ACHN (cell line): ENCODE measurements at regions not wholly inside any gene's neighbourhood (a gene's known extent, or its start where the extent isn't known, plus 50 kb on each side); places are given as distances from the start of the nearest gene placed in this dataset.
"Not testable (repeated sequence)": the region's sequence is repeated elsewhere in the genome, so short reads cannot be mapped to it uniquely, and the experiment has no call there.

Experiments used
- DNase-seq: peaks from one replicate; pipeline ENCODE4 v3.0.0-alpha.2; 2015
- in situ Hi-C: cut with HindIII; loops from 2 replicates; pipeline ENCODE4 v1.10.0; 2017; ENCODE audit warnings: low sequenced_read_pairs, low pct_ligation_motif_present, low pct_unique_long_range_greater_than_20kb

DNA sequence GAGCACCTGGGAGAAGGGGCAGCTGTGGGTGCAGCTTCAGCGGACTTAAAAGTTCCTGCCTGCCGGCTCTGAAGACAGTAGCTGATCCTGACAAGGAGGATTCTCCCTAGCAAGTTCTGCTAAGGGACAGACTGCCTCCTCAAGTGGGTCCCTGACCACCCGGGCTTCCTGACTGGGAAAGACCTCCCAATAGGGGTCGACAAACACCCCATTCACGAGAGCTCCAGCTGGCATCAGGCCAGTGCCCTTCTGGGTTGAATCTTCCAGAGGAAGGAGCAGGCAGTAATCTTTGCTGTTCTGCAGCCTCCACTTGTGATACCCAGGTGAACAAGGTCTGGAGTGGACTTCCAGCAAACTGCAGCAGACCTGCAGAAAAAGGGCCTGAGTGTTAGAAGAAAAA lies 632.9 kb downstream of the CCDC85A start:
- no peak for DNase-seq
- in situ Hi-C loops = no loop called here

DNA sequence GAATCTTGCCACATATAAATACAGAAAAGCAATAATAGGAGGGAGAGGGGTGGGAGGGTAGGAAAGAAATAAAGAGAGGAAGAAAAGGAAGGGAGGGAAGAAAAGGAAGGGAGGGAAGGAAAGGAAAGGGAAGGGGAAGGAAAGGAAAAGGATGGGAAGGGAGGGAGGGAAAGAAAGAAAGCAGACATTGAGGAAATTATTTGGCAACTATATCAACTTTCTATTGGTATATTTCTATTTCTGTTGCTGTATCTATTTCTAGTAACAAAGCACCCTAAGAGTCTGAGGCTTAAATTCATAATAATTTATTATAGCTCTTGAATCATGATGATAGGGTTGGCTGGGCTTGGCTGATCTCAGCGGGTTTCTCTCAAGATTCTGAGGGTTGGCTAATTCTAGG lies 648.0 kb downstream of the CCDC85A start:
- no peak for DNase-seq
- in situ Hi-C loops = no loop called here

DNA sequence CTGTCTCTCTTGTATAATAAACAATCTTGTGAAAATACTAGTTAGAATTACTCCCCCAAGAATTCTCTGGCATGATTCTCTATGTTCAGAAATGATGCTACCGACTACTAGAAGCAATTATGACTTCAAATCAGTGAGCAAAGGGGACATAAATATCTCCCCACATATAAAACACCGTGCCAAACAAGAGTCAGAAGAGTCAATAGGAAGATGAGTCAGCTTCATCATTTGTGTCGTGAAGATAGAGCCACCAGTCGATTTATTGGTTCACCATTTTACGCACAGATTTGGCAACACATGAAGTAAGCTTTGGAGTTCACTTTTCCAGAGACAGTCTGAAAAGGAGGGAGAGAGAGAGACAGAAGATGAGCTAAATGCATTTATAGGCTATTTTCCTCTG lies 650.9 kb downstream of the CCDC85A start:
- in situ Hi-C loops = no loop called here
- DNase-seq = no peak

DNA sequence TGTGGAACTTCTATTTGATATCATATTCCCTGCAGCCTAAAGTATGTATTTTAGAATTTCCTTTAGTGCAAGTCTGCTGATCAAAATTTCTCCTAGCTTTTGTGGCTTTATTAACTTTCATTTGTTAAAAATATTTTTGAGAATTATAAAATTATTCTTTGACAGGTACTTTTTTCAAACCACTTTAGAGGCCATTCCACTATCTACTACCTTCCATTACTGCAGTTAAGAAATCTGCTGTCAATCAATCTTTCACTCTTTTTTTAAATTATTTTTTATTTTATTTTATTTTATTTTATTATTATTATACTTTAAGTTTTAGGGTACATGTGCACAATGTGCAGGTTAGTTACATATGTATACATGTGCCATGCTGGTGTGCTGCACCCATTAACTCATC lies 656.2 kb downstream of the CCDC85A start:
- in situ Hi-C loops, DNase-seq: not testable (repeated sequence)

DNA sequence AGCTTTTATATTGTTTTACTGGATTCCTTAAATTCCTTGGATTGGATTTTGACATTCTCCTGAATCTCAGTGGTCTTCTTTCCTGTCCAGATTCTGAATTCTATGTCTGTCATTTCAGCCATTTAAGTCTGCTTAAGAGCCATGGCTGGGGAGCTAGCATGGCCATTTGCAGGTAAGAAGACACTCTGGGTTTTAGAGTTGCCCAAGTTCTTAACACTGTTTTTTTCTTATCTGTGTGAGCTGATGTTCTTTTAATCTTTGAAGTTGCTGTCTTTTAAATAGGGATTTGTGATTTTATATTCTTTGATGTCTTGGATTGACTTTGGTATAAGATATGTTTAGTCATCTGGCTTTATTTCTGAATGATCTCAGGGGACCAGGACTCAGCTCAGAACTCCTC lies 677.2 kb downstream of the CCDC85A start:
- in situ Hi-C loops = no loop called here
- no peak for DNase-seq

DNA sequence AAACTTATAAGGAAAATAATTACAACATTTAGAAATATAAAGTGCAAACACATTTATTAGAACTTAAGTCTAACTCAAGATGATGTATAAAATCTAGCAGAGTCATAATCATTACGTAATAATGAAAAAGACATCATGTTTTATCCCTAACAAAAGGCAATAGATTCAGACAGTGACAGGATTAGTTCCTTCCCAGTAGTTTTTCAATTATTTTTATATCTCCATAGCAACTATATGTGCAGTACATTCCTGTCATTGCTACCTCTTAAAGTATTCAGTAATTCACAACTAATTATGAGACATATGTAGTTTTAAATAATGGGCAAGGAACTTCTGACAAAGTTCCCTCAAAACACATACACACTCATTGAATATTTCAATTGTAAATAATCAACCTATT lies 687.9 kb downstream of the CCDC85A start:
- in situ Hi-C loops = no loop called here

DNA sequence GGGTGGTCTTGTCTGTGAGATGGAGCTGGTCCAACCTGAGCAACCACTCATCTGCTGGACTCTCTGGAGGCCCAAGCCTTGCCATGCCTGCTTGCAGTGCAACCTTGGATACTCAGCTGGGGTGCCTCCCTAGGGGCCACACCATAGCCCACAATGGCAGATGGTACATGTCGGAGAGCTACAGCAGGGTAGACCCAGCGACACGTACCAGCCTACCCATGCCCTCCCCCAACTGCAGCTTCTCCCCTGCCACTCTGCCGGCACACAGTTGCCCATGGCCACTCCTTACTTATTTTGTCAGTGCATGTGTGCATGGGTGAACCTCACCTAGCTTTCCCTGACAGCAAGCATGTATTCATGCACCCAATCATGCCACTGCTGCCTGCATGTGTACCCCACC lies 690.9 kb downstream of the CCDC85A start:
- in situ Hi-C loops = no loop called here
- no peak for DNase-seq

More for the DNA sequence above, 687.9 kb downstream of the CCDC85A start:
- DNase-seq = no peak

DNA sequence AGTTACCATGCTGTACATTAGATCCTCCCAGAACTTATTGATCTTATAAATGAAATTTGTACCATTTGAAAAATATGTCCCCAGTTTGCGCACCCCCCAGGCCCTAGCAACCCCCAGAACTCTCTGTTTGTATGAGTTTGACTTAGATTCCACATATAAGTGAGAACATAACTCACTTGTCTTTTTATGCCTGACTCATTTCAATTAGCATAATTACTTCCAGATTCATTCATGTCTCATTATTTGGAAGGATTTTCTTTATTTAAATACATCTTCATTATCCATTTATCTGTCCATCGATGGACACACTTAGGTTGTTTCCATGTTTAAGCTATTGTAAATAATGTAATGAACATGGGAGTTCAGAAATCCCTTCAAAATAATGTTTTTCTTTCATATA lies 705.9 kb downstream of the CCDC85A start:
- in situ Hi-C loops = no loop called here
- DNase-seq = no peak

DNA sequence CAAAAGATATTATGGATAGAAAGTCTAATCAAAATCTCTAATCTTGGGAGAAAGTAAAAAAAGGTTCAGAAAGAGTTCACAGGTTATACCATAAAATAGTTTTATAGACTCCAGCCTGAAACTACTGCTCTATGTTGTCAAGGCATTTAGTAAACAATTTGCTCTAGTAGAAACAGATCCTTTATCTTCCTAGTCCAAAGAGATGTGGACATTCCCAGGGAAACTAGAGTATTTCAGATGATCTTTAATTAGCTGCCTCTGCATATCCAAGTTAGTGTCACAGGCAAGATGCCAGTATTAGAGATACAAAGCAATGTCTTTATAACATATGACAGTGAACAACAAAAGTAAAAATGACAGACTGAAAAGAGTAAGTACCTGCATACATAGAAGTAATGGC lies 708.6 kb downstream of the CCDC85A start:
- DNase-seq = no peak
- in situ Hi-C loops = no loop called here

DNA sequence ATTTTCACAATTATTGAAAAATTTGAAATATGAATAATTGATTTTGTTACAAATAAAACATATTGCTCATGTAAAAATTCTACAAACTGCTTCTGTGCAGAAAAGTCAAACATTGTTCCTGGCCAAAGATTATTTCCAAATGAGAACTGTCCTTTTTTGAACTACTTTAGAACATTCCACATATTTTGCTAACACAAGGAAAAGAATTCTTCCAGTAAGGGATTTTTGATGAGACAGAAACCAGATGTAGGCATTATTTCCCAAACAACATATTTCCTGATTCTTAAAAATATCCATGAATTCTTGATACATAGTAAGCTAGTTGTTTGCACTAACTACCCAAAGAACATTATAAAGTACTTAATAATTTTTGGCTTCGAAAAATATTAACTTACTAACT lies 715.2 kb downstream of the CCDC85A start:
- in situ Hi-C loops = no loop called here
- DNase-seq = no peak

DNA sequence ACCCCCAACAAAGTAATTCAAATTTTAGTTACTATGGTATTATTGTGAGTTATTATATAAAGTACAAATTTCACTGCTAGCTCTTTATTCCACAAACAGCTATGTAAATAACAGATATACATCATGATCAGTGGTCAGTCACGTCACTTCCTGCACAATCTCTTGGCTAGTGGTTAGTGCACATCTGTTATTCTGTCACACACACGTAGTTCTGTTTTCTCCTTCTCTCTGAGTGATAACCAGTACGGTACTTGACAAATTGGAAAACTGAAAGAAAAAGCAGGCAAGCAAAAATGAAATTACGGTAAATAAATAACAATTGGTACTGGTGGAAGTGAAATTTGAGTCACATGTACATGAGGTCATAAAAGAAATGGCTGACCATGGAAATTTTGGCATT lies 728.7 kb downstream of the CCDC85A start:
- in situ Hi-C loops = no loop called here
- DNase-seq = no peak

DNA sequence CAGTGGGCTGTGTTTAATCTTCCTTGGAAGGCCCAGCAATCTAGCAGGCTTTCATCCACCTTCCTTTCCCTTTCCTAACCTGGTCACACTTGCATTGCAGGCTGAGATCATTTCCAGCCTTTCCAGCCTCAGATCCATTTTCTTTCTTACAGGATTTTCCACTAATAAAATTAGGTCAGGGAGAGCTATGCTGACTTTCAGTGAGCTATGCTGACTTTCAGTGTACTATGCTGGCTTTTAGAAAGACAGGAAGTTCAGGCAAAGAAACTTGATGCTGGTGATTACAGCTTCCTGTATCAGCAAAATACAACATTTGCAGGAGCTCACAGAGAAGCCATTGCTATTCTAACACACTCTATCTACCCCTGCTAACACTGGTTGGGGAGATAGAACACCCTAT lies 735.0 kb downstream of the CCDC85A start:
- no peak for DNase-seq
- in situ Hi-C loops = no loop called here

DNA sequence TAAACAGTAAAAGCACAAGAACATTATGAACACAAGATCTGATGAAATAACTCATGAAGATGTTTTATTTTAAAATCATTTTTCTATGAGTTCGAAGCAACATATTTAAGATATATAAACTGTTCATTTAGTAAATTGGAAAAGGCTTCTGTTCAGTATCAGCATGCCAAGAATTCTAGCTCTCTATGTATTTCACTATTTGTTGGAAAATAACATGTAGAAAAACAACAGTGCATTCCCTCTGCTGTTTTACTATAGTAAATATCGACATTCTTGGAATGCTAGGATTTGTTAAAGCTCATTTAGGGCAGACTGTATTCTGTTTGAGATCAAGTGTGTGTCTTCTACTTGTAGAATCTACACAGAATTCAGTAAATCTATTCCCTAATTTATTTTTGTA lies 750.2 kb downstream of the CCDC85A start:
- in situ Hi-C loops = no loop called here
- DNase-seq = no peak

DNA sequence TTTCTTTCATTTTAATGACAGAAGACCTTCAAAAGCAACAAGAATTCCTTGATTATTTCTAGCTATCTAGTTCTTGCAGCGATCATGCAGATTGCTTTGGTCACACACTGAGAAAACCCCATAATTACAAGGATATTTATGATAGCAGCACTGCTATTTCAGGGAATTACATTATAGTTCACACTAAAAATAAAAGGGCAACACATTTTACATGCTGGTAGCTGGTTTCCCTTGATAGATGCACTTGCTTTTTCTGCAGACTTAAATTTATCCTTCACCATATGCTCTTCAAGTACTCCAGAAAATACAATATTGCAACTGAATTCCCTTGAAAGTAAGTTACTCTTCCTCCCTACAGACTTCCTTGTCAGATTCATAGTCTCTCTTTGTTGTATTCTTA lies 751.1 kb downstream of the CCDC85A start:
- no peak for DNase-seq
- in situ Hi-C loops = no loop called here

DNA sequence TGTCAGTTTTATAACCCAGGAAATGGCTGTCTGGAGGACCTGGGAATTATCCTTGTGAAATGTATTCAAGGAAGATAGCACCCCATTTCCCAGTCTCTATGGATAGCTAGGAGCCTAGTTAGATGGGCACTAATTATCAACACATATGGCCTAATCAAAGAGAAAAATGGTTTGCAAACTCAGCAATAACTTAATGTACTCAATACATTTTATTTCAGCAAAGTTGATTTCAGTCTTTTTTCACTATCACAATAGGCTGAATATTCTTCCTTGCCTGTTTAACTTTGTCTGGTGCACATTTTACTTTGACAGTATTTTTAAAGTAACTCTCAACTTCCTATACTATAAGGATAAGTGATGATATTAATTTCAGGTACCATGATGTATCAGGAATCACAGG lies 756.3 kb downstream of the CCDC85A start:
- in situ Hi-C loops = no loop called here
- DNase-seq = no peak

DNA sequence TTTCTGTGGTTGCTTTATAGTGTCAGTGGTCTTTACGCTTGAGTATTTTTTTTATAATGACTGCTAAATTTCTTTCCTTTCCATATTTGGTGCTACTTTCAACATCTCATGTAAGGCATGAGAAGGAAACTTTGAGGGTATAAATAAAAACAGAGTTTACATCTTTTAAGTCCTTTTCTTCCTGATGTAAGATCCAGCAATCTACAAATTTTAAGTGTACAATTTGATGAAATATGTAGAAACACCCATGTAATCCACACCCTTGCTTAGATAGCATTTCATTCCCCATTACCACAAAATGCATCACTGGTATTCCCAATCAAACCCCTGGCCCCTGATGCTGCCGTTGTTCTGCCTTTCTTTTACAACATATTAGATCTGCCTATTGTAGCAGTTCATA lies 769.1 kb downstream of the CCDC85A start:
- in situ Hi-C loops = no loop called here
- DNase-seq = no peak

DNA sequence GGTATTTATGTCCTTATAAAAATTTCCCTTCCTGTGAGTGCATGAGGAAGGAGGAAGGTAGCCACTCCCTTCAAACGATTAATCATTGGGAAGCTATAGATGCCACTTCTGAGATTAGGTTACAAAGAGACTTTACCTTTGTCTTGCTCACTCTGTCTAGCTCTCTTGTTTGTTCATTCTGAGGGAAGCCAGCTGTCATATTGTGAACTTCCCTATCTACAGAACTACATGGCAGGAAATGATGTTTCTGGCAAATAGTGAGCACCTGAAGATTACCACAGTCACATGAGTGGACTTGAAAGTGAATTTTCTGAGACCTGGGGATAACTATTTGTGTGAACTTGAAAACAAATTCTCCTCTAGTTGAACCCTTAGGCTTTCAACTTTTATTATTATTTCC lies 776.8 kb downstream of the CCDC85A start:
- in situ Hi-C loops = no loop called here

DNA sequence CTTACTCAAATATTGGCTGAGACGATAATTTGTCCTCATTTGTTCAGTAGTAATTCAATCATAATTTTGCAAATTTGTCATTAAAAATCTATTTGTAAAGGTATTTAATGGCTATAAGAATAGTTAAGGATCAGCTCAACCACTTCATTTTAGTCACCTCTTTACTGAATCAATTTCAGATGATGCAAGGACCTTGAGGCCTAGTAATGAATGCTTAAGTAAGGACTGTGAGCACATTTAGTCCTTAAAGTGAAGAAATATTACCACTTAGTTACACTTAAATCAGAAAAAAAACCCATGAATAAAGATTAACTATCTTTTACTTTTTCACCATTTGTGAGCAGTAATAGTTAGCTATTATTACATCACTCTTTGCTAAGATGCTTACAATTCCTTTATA lies 778.9 kb downstream of the CCDC85A start:
- in situ Hi-C loops = no loop called here

More for the DNA sequence above, 776.8 kb downstream of the CCDC85A start:
- no peak for DNase-seq

DNA sequence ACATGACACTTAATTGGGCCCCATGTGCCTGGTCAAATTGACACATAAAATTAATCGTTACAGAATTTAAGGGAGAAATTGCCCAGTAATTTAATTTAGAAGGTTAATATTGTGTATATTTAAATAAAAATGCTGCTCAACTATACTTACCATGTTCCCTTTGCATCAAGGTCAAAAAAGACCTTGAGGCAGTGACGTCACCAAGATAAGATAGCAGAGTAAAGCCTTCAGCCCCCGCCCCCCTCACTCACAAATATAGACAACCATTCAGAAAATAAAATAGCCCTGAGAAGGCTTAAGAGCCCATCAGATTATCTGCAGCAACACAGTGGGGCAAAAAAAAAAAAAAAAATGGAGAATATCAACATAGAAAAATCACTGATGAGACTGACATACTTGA lies 785.7 kb downstream of the CCDC85A start:
- in situ Hi-C loops = no loop called here
- DNase-seq = no peak

More for the DNA sequence above, 778.9 kb downstream of the CCDC85A start:
- DNase-seq = no peak

DNA sequence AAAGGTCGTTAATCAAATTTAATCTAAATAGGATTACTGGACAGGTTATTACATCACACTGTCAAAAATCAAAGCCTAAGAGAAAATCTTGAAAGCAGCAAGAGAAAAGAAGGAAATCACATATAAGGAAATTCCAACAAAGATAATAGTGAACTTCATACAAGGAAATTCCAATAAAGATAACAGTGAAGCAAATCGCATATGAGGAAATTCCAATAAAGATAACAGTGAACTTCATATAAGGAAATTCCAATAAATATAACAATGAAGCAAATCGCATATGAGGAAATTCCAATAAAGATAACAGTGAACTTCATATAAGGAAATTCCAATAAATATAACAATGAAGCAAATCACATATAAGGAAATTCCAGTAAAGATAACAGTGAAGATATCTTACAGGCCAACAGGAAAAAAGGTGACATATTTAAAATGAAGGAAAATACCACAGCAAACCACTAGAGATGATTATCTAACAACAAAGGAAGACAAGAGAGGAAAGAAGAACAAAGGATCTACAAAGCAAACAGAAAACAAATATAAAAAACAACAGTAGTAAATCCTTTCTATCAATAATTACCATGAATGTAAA lies 787.7 kb downstream of the CCDC85A start:
- in situ Hi-C loops = no loop called here
- no peak for DNase-seq

DNA sequence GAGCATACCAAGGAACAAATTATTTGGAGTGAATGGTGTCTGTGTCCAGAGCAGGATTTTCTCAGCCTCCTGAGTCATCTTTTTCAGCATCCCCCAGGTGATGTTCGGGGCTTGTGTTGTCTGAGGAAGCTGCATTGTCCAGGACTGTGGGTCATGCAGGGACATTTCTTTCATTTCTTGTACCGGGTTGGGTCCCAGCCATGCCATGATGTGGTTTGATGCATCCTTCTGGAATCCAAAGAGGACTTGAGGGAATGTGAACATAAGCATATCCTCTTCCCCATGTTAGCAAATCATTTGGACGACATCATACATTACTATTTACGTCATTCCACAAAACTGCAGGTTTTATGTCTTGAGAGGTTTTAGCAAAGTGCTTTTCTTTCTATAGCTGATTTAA lies 797.8 kb downstream of the CCDC85A start:
- no peak for DNase-seq
- in situ Hi-C loops = no loop called here
